Fibroblast of the aortic adventitia (primary cell): ENCODE measurements at regions not wholly inside any gene's neighbourhood (a gene's known extent, or its start where the extent isn't known, plus 50 kb on each side); places are given as distances from the start of the nearest gene placed in this dataset.

Experiments used
- DNase-seq: peaks from one replicate; pipeline ENCODE4 v3.0.0-alpha.2; 2010; ENCODE audit warnings: low read depth
- H3K4me3 ChIP-seq: 2 replicates; pipeline ENCODE4 v1.5.1; 2011; ENCODE audit warnings: low read depth, mild to moderate bottlenecking, control low read depth, low read length, moderate library complexity
- CTCF ChIP-seq: IDR thresholded peaks from 2 replicates; pipeline ENCODE4 v1.5.1; 2011; ENCODE audit warnings: mild to moderate bottlenecking, low read length, control low read depth, inconsistent platforms; ENCODE audit not compliant: insufficient read depth

- H3K4me3 ChIP-seq: no peak overlapping the region
- no peak for DNase-seq
- no peak for TF ChIP-seq CTCF
Observed at GRCh38 chr21:26351661-26352060, 181.1 kb upstream of the APP start.

- TF ChIP-seq CTCF: no peak
- no peak overlapping the region for H3K4me3 ChIP-seq
- DNase-seq: no peak
Observed at GRCh38 chr21:26332867-26333266, 162.3 kb upstream of the APP start.

GRCh38 chr21:26331205-26331980 lies 160.8 kb upstream of the APP start:
- no peak overlapping the region for H3K4me3 ChIP-seq
- TF ChIP-seq CTCF: no peak

GRCh38 chr21:26320596-26320995 lies 150.0 kb upstream of the APP start:
- DNase-seq: no peak
- no peak overlapping the region for H3K4me3 ChIP-seq
- TF ChIP-seq CTCF: no peak

More at GRCh38 chr21:26331205-26331980, 160.8 kb upstream of the APP start:
- DNase-seq: no peak

- no peak for TF ChIP-seq CTCF
Observed at GRCh38 chr21:26307640-26308039, 137.1 kb upstream of the APP start.

GRCh38 chr21:26297851-26298250 lies 127.3 kb upstream of the APP start:
- H3K4me3 ChIP-seq: no peak overlapping the region
- no peak for DNase-seq
- no peak for TF ChIP-seq CTCF

More at GRCh38 chr21:26307640-26308039, 137.1 kb upstream of the APP start:
- no peak for DNase-seq
- H3K4me3 ChIP-seq: no peak overlapping the region
